ENCODE measurements at regions not wholly inside any gene's neighbourhood (a gene's known extent, or its start where the extent isn't known, plus 50 kb on each side); places are given as distances from the start of the nearest gene placed in this dataset.

- DNase-seq (ENCODE audit: low read depth, low spot score) (no peak), FAIRE-seq (no peak), ATAC-seq (no peak)
- WGBS (ENCODE audit: insufficient coverage, insufficient replicate concordance, low lambda C conversion rate, missing lambda C conversion rate): 45% methylated on average over 3 of the region's 3 CpGs
- Histone ChIP-seq H3K4me2 (ENCODE audit: control insufficient read depth, insufficient read depth) (no peak overlapping the region), H2AFZ (ENCODE audit: control insufficient read depth, low read depth, low read length) (no peak overlapping the region), H3K4me1 (ENCODE audit: control insufficient read depth, insufficient read depth, low read length) (no peaks in the 10 kb centered on the region), H3K4me3 (no peak overlapping the region), H3K9ac (ENCODE audit: control insufficient read depth, insufficient read depth, low read length) (no peak overlapping the region), H3K79me2 (ENCODE audit: control insufficient read depth, insufficient read depth, low read length) (no peaks in the 10 kb centered on the region), H3K27ac (ENCODE audit: control insufficient read depth, insufficient read depth) (no peak overlapping the region), H3K9me3 (replicated peaks; ENCODE audit: control insufficient read depth, insufficient read depth, low read length) (no peaks in the 10 kb centered on the region), H4K20me1 (ENCODE audit: control insufficient read depth, insufficient read depth) (no peaks in the 10 kb centered on the region), H3K36me3 (ENCODE audit: control insufficient read depth in 2 of 2, insufficient read depth in 2 of 2, low read length in 1 of 2) (no peaks in the 10 kb centered on the region), H3K27me3 (replicated peaks in 1 of 2; ENCODE audit: control insufficient read depth in 2 of 2, insufficient read depth in 2 of 2, low read length in 1 of 2) (no peaks in the 10 kb centered on the region)
- SMC1A ChIA-PET (ENCODE audit: uncharacterized antibody, unreplicated experiment): no interaction called here
- RAD21 ChIA-PET (ENCODE audit: unreplicated experiment): no interaction called here
- TF ChIP-seq NR2F1 (conservative IDR thresholded peaks at IDR 0.05) (no peak), ATF7 (IDR thresholded peaks at IDR 0.05; ENCODE audit: low read depth) (no peak), IKZF1 (conservative IDR thresholded peaks at IDR 0.05) (no peak), FOXK2 (IDR thresholded peaks at IDR 0.05) (no peak), USF2 (IDR thresholded peaks at IDR 0.05; ENCODE audit: borderline replicate concordance, low read depth, low read length) (no peak), FOS (IDR thresholded peaks at IDR 0.05; ENCODE audit: borderline replicate concordance, extremely low read depth, insufficient read length) (no peak), NR2C2 (IDR thresholded peaks at IDR 0.05; ENCODE audit: borderline replicate concordance, control insufficient read depth, insufficient read length, low read depth) (no peak), RAD21 (IDR thresholded peaks at IDR 0.05; ENCODE audit: insufficient read depth, low read depth, low read length) (no peak), CHD1 (IDR thresholded peaks at IDR 0.05; ENCODE audit: low read depth, low read length) (no peak), ZBTB4 (CRISPR knock-in tag; IDR thresholded peaks at IDR 0.05) (no peak), STAT3 (IDR thresholded peaks at IDR 0.05; ENCODE audit: low read depth, low read length) (no peak), NR2C1 (IDR thresholded peaks at IDR 0.05) (no peak), MYC (IDR thresholded peaks at IDR 0.05; ENCODE audit: insufficient read depth, insufficient read length, insufficient replicate concordance, low read length, severe bottlenecking) (no peak), NFXL1 (IDR thresholded peaks at IDR 0.05; ENCODE audit: borderline replicate concordance) (no peak)
- CTCF ChIA-PET: interaction anchor here (2.2 kb wide), 1 partner anchor 13 kb away, joined by 5 read pairs; no protein-coding TSS in a partner anchor
- intact Hi-C loops (cut with micrococcal nuclease; ENCODE audit: unreplicated experiment) (no loop called here), in situ Hi-C loops (cut with MboI) (no loop called here)
- POLR2A ChIA-PET: no interaction called here
- BruUV-seq (replicated peaks): no TSS peak
Measured at GRCh38 chr20:55793986-55794385, 211.3 kb downstream of the CBLN4 start.

Measured in GM12878 (cell line).